Stomach (tissue), 4 donors: ENCODE measurements at regions not wholly inside any gene's neighbourhood (a gene's known extent, or its start where the extent isn't known, plus 50 kb on each side); places are given as distances from the start of the nearest gene placed in this dataset.

Experiments
- EP300 ChIP-seq: sonication (generic); formaldehyde crosslinking; IDR thresholded peaks from one replicate; pipeline ENCODE4 v1.6.1; 2017; ENCODE audit warnings: antibody characterized with exemption
- POLR2AphosphoS5 ChIP-seq, 3 donors: sonication (generic); formaldehyde crosslinking; IDR thresholded peaks; one replicate each; pipeline ENCODE4 v1.6.1; 2016; ENCODE audit warnings: antibody characterized with exemption in 3 of 3
- TF ChIP-seq, protein P1 (sequence below), 7 experiments: fragments of 450-650 bp in 4 of 7; fragments of 200-600 bp in 3 of 7; sonication (generic) in 3 of 7; IDR thresholded peaks; one replicate each; pipeline ENCODE4 v1.5.1; 2016 to 2019; ENCODE audit warnings: antibody characterized with exemption in 7 of 7, control low read depth in 2 of 7, mild to moderate bottlenecking in 1 of 7

DNA sequence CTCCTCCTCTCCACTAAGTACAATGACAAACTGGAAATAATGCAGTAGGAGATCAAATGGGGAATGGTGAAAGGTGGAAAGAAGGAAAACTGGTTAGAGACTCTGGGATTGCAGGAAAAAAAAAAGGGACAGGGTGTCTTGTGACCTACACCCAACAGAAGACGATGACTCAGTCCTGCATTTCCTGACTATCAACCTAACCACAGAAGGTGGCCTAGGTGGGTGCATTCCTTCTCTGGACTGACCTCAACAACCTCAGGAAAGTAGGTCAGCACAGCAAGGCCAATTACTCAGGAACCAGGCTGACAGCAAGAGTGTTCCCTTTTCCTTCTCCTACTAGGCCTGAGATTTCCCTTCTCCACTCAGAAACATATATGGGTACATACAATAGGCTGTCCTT is 1386.4 kb upstream of the ZEB2 start:
- no peak for TF ChIP-seq EP300
- TF ChIP-seq, protein P1, sequence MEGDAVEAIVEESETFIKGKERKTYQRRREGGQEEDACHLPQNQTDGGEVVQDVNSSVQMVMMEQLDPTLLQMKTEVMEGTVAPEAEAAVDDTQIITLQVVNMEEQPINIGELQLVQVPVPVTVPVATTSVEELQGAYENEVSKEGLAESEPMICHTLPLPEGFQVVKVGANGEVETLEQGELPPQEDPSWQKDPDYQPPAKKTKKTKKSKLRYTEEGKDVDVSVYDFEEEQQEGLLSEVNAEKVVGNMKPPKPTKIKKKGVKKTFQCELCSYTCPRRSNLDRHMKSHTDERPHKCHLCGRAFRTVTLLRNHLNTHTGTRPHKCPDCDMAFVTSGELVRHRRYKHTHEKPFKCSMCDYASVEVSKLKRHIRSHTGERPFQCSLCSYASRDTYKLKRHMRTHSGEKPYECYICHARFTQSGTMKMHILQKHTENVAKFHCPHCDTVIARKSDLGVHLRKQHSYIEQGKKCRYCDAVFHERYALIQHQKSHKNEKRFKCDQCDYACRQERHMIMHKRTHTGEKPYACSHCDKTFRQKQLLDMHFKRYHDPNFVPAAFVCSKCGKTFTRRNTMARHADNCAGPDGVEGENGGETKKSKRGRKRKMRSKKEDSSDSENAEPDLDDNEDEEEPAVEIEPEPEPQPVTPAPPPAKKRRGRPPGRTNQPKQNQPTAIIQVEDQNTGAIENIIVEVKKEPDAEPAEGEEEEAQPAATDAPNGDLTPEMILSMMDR (IDR thresholded peaks at IDR 0.05), result no peak
- no peak for TF ChIP-seq POLR2AphosphoS5 (IDR thresholded peaks at IDR 0.05)
